OCI-LY1 (cell line): ENCODE measurements at regions not wholly inside any gene's neighbourhood (a gene's known extent, or its start where the extent isn't known, plus 50 kb on each side); places are given as distances from the start of the nearest gene placed in this dataset.

ENCODE experiments used
- EZH2 ChIP-seq: fragments of 200-600 bp; sonication (generic), shearing (Covaris generic); IDR thresholded peaks from 2 replicates; pipeline ENCODE4 v1.8.0; 2017; ENCODE audit warnings: borderline replicate concordance, mixed run types, mild to moderate bottlenecking, antibody characterized with exemption, low read length, moderate library complexity, mixed read lengths
- TF ChIP-seq, protein P1 (sequence below): fragments of 200-600 bp; sonication (generic), shearing (Covaris generic); IDR thresholded peaks from 2 replicates; pipeline ENCODE4 v1.5.1; 2017; ENCODE audit warnings: mild to moderate bottlenecking, antibody characterized with exemption, low read length, moderate library complexity, mixed read lengths

DNA sequence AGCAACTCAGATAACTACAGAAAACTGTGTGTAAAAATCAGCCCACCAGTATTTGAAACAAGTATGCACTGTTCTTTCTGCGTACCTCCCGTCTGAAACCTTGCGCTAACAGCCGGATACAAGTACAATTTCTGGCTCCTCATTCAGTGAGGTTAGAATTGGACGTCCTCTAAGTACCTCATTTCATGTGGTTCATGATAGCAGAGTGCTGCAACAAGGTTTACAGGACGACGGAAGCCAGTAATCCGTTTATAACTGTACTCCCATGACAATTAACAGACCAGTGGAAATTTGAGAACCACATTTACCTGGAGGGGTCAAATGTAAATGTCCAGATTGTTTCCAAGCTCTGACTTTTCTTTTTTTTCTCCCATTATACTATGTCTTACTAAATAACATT is 52.9 kb upstream of the TENM3 start:
- no peak for TF ChIP-seq EZH2
- TF ChIP-seq, protein P1, sequence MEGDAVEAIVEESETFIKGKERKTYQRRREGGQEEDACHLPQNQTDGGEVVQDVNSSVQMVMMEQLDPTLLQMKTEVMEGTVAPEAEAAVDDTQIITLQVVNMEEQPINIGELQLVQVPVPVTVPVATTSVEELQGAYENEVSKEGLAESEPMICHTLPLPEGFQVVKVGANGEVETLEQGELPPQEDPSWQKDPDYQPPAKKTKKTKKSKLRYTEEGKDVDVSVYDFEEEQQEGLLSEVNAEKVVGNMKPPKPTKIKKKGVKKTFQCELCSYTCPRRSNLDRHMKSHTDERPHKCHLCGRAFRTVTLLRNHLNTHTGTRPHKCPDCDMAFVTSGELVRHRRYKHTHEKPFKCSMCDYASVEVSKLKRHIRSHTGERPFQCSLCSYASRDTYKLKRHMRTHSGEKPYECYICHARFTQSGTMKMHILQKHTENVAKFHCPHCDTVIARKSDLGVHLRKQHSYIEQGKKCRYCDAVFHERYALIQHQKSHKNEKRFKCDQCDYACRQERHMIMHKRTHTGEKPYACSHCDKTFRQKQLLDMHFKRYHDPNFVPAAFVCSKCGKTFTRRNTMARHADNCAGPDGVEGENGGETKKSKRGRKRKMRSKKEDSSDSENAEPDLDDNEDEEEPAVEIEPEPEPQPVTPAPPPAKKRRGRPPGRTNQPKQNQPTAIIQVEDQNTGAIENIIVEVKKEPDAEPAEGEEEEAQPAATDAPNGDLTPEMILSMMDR: no peak
